ENCODE measurements at regions not wholly inside any gene's neighbourhood (a gene's known extent, or its start where the extent isn't known, plus 50 kb on each side); places are given as distances from the start of the nearest gene placed in this dataset.

- Histone ChIP-seq H3K27ac (ENCODE audit: low read depth, low read length) (no peak overlapping the region), H3K27me3 (ENCODE audit: control insufficient read depth, insufficient read depth, low read length) (no peaks in the 10 kb centered on the region), H3K4me3 (ENCODE audit: low read depth, low read length) (no peak overlapping the region), H3K9me3 (ENCODE audit: control insufficient read depth, insufficient read depth, low read length) (no peaks in the 10 kb centered on the region)
- CTCF ChIA-PET = interaction anchor here (0.5 to 1.1 kb wide), 3 partner anchors 11 to 1079 kb away, joined by 3 to 4 read pairs (median 3); no protein-coding TSS in a partner anchor
- DNase-seq (ENCODE audit: low read depth, low spot score) = no peak
- POLR2A ChIA-PET = no interaction called here
- TF ChIP-seq CTCF (IDR thresholded peaks at IDR 0.05; ENCODE audit: low read depth, low read length) = no peak
These were observed 105.4 kb downstream of the RFX6 start for GRCh38 chr6:116982401-116982800.

DNA sequence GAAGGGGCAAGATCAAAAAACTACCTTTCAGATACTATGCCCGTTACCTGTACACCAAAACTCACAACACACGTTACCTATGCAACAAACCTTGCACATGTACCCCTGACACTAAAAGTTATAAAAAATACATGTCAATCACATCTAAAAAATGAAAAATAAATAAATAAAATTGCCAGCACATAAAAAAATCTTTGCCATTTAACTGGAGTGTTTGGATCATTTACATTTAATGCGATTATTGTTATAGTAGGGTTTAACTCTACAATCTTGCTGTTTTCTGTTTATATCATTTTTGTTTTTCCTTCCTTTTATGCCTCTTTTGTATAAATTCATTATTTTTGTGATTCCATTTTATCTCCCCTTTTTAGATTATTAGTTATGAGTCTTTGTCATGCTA is 106.3 kb downstream of the RFX6 start:
- CTCF ChIA-PET = interaction anchor here (1.1 kb wide), 1 partner anchor 14 kb away, joined by 3 read pairs; no protein-coding TSS in a partner anchor
- no peak for TF ChIP-seq CTCF (IDR thresholded peaks at IDR 0.05; ENCODE audit: low read depth, low read length)
- POLR2A ChIA-PET = no interaction called here

DNA sequence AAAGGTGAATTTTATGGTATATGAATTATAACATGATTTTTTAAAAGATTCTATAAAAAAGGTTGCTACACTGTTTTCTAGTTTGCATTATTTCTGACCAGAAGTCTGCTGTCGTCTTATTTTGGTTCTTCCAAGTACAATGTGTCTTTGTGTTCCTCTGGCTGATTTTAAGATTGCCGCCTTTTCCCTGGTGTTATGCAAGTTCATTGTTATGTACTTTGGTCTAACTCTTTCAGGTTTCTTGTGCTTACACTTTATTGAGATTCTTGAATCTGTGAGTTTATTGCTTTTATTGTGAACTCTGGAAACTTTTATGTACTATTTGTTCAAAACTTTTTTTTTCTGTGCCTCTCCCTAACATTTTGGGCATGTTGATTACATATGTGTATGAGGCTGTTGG is 109.8 kb downstream of the RFX6 start:
- Histone ChIP-seq H3K27ac (ENCODE audit: low read depth, low read length) (no peak overlapping the region), H3K9me3 (ENCODE audit: control insufficient read depth, insufficient read depth, low read length) (no peaks in the 10 kb centered on the region), H3K27me3 (ENCODE audit: control insufficient read depth, insufficient read depth, low read length) (no peaks in the 10 kb centered on the region), H3K4me3 (ENCODE audit: low read depth, low read length) (no peak overlapping the region)
- no peak for DNase-seq (ENCODE audit: low read depth, low spot score)
- POLR2A ChIA-PET = no interaction called here
- CTCF ChIA-PET = interaction anchor here (1.5 kb wide), 1 partner anchor 15 kb away, joined by 4 read pairs; no protein-coding TSS in a partner anchor
- no peak for TF ChIP-seq CTCF (IDR thresholded peaks at IDR 0.05; ENCODE audit: low read depth, low read length)

More for the DNA sequence above, 106.3 kb downstream of the RFX6 start:
- Histone ChIP-seq H3K27ac (ENCODE audit: low read depth, low read length) (no peak overlapping the region), H3K27me3 (ENCODE audit: control insufficient read depth, insufficient read depth, low read length) (no peaks in the 10 kb centered on the region), H3K4me3 (ENCODE audit: low read depth, low read length) (no peak overlapping the region), H3K9me3 (ENCODE audit: control insufficient read depth, insufficient read depth, low read length) (no peaks in the 10 kb centered on the region)
- DNase-seq (ENCODE audit: low read depth, low spot score) = no peak

- ChIA-PET POLR2A (no interaction called here), CTCF (no interaction called here)
- Histone ChIP-seq H3K4me3 (ENCODE audit: low read depth, low read length) (no peak overlapping the region), H3K9me3 (ENCODE audit: control insufficient read depth, insufficient read depth, low read length) (no peaks in the 10 kb centered on the region), H3K27me3 (ENCODE audit: control insufficient read depth, insufficient read depth, low read length) (no peaks in the 10 kb centered on the region), H3K27ac (ENCODE audit: low read depth, low read length) (no peak overlapping the region)
- DNase-seq (ENCODE audit: low read depth, low spot score) = no peak
- no peak for TF ChIP-seq CTCF (IDR thresholded peaks at IDR 0.05; ENCODE audit: low read depth, low read length)
These were observed 113.6 kb downstream of the RFX6 start for GRCh38 chr6:116990679-116991078.

- H3K4me3 ChIP-seq (ENCODE audit: low read depth, low read length) = no peak overlapping the region
- POLR2A ChIA-PET = no interaction called here
- no peaks in the 10 kb centered on the region for H3K27me3 ChIP-seq (ENCODE audit: control insufficient read depth, insufficient read depth, low read length)
- H3K27ac ChIP-seq (ENCODE audit: low read depth, low read length) = no peak overlapping the region
- no peaks in the 10 kb centered on the region for H3K9me3 ChIP-seq (ENCODE audit: control insufficient read depth, insufficient read depth, low read length)
- no peak for TF ChIP-seq CTCF (IDR thresholded peaks at IDR 0.05; ENCODE audit: low read depth, low read length)
- DNase-seq (ENCODE audit: low read depth, low spot score) = no peak
- CTCF ChIA-PET = no interaction called here
These were observed 115.5 kb downstream of the RFX6 start for GRCh38 chr6:116992546-116992945.

Measured in AG04450 (cell line).